SK-N-SH treated with all-trans-retinoic acid at 6 μM for 48 hours (cell line): ENCODE measurements at regions not wholly inside any gene's neighbourhood (a gene's known extent, or its start where the extent isn't known, plus 50 kb on each side); places are given as distances from the start of the nearest gene placed in this dataset.

Experiments used
- ATAC-seq: fragments of 200-7000 bp; cut with Tn5 transposase; 3 replicates; pipeline ENCODE4 v1.9.1; 2020; ENCODE audit warnings: mild to moderate bottlenecking, moderate library complexity
- ARNTL ChIP-seq: fragments of 450-650 bp; formaldehyde crosslinking; IDR thresholded peaks from 2 replicates; pipeline ENCODE4 v1.5.0; 2020; ENCODE audit warnings: low read depth, mild to moderate bottlenecking, moderate library complexity, borderline replicate concordance
- BACH2 ChIP-seq: fragments of 250-450 bp; sonication (Bioruptor Pico); IDR thresholded peaks from 2 replicates; pipeline ENCODE4 v1.9.0; 2021; ENCODE audit warnings: mild to moderate bottlenecking, borderline replicate concordance
- CSDC2 ChIP-seq: fragments of 250-450 bp; sonication (Bioruptor Pico); IDR thresholded peaks from 2 replicates; pipeline ENCODE4 v1.5.0; 2020; ENCODE audit warnings: mild to moderate bottlenecking, moderate library complexity
- ESRRG ChIP-seq: fragments of 250-450 bp; sonication (Bioruptor Pico); IDR thresholded peaks from 2 replicates; pipeline ENCODE4 v1.6.1; 2021; ENCODE audit warnings: mild to moderate bottlenecking
- GLIS3 ChIP-seq: fragments of 250-450 bp; sonication (Bioruptor Pico); IDR thresholded peaks from 2 replicates; pipeline ENCODE4 v1.5.0; 2020; ENCODE audit warnings: mild to moderate bottlenecking, moderate library complexity
- ISL1 ChIP-seq: fragments of 250-450 bp; sonication (Bioruptor Pico); IDR thresholded peaks from 2 replicates; pipeline ENCODE4 v2.1.2; 2022; ENCODE audit warnings: mild to moderate bottlenecking, moderate library complexity
- OSR1 ChIP-seq: fragments of 250-450 bp; sonication (Bioruptor Pico); IDR thresholded peaks from 2 replicates; pipeline ENCODE4 v1.8.0; 2022; ENCODE audit warnings: moderate library complexity, mild to moderate bottlenecking, inconsistent platforms
- PPARA ChIP-seq: fragments of 250-450 bp; sonication (Bioruptor Pico); IDR thresholded peaks from 2 replicates; pipeline ENCODE4 v1.5.0; 2020; ENCODE audit warnings: mild to moderate bottlenecking, borderline replicate concordance
- RARB ChIP-seq: fragments of 250-450 bp; sonication (Bioruptor Pico); IDR thresholded peaks from 2 replicates; pipeline ENCODE4 v1.8.0; 2021; ENCODE audit warnings: mild to moderate bottlenecking, moderate library complexity
- TCF4 ChIP-seq: fragments of 250-450 bp; sonication (Bioruptor Pico); IDR thresholded peaks from 2 replicates; pipeline ENCODE4 v1.8.0; 2021; ENCODE audit warnings: mild to moderate bottlenecking, moderate library complexity, borderline replicate concordance
- TOX ChIP-seq: fragments of 250-450 bp; sonication (Bioruptor Pico); IDR thresholded peaks from 2 replicates; pipeline ENCODE4 v1.8.0; 2021; ENCODE audit warnings: mild to moderate bottlenecking, moderate library complexity, borderline replicate concordance
- ZC3H10 ChIP-seq: fragments of 250-450 bp; sonication (Bioruptor Pico); IDR thresholded peaks from 2 replicates; pipeline ENCODE4 v1.5.1; 2021; ENCODE audit warnings: mild to moderate bottlenecking, moderate library complexity
- ZFP3 ChIP-seq: fragments of 250-450 bp; sonication (Bioruptor Pico); IDR thresholded peaks from 2 replicates; pipeline ENCODE4 v1.5.0; 2020; ENCODE audit warnings: mild to moderate bottlenecking, moderate library complexity
- ZFP30 ChIP-seq: fragments of 450-650 bp; formaldehyde crosslinking; IDR thresholded peaks from 2 replicates; pipeline ENCODE4 v1.5.0; 2022; ENCODE audit warnings: mild to moderate bottlenecking, moderate library complexity
- ZNF565 ChIP-seq: fragments of 450-650 bp; formaldehyde crosslinking; conservative IDR thresholded peaks from 2 replicates; pipeline ENCODE4 v1.5.0; 2020; ENCODE audit warnings: low read depth, mild to moderate bottlenecking, moderate library complexity
- ZNF70 ChIP-seq: fragments of 450-650 bp; formaldehyde crosslinking; IDR thresholded peaks from 2 replicates; pipeline ENCODE4 v1.5.0; 2020; ENCODE audit warnings: mild to moderate bottlenecking, moderate library complexity
- ZNF8 ChIP-seq: fragments of 450-650 bp; formaldehyde crosslinking; IDR thresholded peaks from 2 replicates; pipeline ENCODE4 v1.5.0; 2020; ENCODE audit warnings: mild to moderate bottlenecking, moderate library complexity
- TF ChIP-seq, protein P1 (sequence below): fragments of 250-450 bp; sonication (Bioruptor Pico); IDR thresholded peaks from 2 replicates; pipeline ENCODE4 v1.5.1; 2021; ENCODE audit warnings: mild to moderate bottlenecking, moderate library complexity
- TF ChIP-seq, protein P2 (sequence below): fragments of 250-450 bp; sonication (Bioruptor Pico); IDR thresholded peaks from 2 replicates; pipeline ENCODE4 v1.5.0; 2020; ENCODE audit warnings: mild to moderate bottlenecking, moderate library complexity
- TF ChIP-seq, protein P3 (sequence below): fragments of 250-450 bp; sonication (Bioruptor Pico); IDR thresholded peaks from 2 replicates; pipeline ENCODE4 v1.8.0; 2020; ENCODE audit warnings: mild to moderate bottlenecking, moderate library complexity, borderline replicate concordance
- TF ChIP-seq, protein P4 (sequence below): fragments of 250-450 bp; sonication (Bioruptor Pico); IDR thresholded peaks from 2 replicates; pipeline ENCODE4 v1.5.1; 2020; ENCODE audit warnings: low read depth, mild to moderate bottlenecking, moderate library complexity

DNA sequence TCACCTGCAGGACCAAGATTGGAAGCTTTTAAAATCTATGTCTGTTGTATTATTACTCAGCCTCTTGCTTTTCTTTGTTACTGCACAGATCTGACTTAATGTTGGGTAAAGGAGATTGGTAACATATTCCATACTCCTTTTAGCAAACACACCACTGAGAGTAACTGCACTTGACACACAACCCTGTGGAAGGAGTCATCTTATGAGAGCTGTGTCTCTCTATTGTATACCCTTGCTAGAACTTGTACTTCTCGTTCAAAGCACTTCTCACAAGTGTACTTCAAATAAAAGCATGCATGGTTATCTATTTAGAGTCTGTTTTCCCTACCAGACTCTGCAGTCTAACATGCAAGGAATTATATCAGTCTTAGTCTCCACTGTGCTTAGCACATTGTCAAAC is 813.4 kb downstream of the ADGRL2 start:
- ATAC-seq, result no peak
- TF ChIP-seq ZNF8 (CRISPR knock-in tag) (no peak), ZNF565 (CRISPR knock-in tag) (no peak), TOX (CRISPR knock-in tag) (no peak), TCF4 (CRISPR knock-in tag) (no peak), GLIS3 (no peak), ZNF70 (no peak), ISL1 (CRISPR knock-in tag) (no peak), OSR1 (CRISPR knock-in tag) (no peak), ESRRG (CRISPR knock-in tag) (no peak), ZFP30 (CRISPR knock-in tag) (no peak), ARNTL (no peak)
- TF ChIP-seq, protein P1, sequence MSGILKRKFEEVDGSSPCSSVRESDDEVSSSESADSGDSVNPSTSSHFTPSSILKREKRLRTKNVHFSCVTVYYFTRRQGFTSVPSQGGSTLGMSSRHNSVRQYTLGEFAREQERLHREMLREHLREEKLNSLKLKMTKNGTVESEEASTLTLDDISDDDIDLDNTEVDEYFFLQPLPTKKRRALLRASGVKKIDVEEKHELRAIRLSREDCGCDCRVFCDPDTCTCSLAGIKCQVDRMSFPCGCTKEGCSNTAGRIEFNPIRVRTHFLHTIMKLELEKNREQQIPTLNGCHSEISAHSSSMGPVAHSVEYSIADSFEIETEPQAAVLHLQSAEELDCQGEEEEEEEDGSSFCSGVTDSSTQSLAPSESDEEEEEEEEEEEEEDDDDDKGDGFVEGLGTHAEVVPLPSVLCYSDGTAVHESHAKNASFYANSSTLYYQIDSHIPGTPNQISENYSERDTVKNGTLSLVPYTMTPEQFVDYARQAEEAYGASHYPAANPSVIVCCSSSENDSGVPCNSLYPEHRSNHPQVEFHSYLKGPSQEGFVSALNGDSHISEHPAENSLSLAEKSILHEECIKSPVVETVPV (CRISPR knock-in tag), result no peak

DNA sequence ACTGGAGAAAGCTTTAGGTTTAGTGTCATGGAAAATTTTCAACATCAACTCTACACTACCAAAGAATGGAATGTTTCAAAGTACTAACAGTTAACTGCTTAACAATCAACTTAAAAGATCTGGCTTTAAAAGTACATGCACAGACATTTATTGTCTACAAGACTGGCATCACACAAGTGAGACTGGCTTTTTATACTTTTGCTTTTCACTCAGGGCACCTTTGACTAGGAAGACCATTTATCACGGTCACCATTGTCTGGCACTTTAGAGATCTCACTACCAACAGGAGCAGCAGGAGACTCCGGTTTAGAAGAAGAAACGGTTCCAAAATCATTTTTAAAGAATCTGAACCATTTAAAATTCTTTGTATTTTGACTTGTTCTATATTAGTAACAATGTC is 812.3 kb downstream of the ADGRL2 start:
- ATAC-seq, result no peak

DNA sequence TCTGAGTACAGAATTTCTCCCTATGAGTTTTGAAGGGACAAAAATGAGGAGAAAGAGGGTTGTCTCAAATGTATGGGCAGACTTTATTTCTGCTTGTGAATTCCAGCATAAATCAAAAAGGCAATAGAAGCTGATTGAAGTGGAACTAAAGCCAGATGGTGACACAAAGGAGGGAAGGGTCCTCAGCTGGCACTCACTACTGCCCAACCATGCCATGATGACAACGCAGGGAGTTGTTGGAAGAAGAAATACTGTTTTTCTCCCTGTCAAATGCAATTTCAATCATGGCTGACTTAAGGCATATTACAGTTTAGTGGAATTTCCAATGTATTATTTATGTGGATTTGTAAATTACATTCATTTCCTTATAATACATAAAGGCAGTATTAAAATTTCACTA is 805.8 kb downstream of the ADGRL2 start:
- ATAC-seq, result no peak
- TF ChIP-seq TOX (CRISPR knock-in tag) (no peak), ZFP3 (CRISPR knock-in tag) (no peak), BACH2 (no peak), RARB (CRISPR knock-in tag) (no peak), ARNTL (no peak), ZNF8 (CRISPR knock-in tag) (no peak)
- TF ChIP-seq, protein P2, sequence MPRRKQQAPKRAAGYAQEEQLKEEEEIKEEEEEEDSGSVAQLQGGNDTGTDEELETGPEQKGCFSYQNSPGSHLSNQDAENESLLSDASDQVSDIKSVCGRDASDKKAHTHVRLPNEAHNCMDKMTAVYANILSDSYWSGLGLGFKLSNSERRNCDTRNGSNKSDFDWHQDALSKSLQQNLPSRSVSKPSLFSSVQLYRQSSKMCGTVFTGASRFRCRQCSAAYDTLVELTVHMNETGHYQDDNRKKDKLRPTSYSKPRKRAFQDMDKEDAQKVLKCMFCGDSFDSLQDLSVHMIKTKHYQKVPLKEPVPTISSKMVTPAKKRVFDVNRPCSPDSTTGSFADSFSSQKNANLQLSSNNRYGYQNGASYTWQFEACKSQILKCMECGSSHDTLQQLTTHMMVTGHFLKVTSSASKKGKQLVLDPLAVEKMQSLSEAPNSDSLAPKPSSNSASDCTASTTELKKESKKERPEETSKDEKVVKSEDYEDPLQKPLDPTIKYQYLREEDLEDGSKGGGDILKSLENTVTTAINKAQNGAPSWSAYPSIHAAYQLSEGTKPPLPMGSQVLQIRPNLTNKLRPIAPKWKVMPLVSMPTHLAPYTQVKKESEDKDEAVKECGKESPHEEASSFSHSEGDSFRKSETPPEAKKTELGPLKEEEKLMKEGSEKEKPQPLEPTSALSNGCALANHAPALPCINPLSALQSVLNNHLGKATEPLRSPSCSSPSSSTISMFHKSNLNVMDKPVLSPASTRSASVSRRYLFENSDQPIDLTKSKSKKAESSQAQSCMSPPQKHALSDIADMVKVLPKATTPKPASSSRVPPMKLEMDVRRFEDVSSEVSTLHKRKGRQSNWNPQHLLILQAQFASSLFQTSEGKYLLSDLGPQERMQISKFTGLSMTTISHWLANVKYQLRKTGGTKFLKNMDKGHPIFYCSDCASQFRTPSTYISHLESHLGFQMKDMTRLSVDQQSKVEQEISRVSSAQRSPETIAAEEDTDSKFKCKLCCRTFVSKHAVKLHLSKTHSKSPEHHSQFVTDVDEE, result no peak

More for the DNA sequence above, 812.3 kb downstream of the ADGRL2 start:
- TF ChIP-seq BACH2, result no peak
- TF ChIP-seq ZFP30 (CRISPR knock-in tag), result no peak
- TF ChIP-seq ISL1 (CRISPR knock-in tag), result no peak
- no peak for TF ChIP-seq ARNTL
- TF ChIP-seq ZNF565 (CRISPR knock-in tag), result no peak
- no peak for TF ChIP-seq GLIS3
- no peak for TF ChIP-seq TCF4 (CRISPR knock-in tag)
- TF ChIP-seq CSDC2 (CRISPR knock-in tag), result no peak
- TF ChIP-seq, protein P3, sequence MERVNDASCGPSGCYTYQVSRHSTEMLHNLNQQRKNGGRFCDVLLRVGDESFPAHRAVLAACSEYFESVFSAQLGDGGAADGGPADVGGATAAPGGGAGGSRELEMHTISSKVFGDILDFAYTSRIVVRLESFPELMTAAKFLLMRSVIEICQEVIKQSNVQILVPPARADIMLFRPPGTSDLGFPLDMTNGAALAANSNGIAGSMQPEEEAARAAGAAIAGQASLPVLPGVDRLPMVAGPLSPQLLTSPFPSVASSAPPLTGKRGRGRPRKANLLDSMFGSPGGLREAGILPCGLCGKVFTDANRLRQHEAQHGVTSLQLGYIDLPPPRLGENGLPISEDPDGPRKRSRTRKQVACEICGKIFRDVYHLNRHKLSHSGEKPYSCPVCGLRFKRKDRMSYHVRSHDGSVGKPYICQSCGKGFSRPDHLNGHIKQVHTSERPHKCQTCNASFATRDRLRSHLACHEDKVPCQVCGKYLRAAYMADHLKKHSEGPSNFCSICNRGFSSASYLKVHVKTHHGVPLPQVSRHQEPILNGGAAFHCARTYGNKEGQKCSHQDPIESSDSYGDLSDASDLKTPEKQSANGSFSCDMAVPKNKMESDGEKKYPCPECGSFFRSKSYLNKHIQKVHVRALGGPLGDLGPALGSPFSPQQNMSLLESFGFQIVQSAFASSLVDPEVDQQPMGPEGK (CRISPR knock-in tag), result no peak
- no peak for TF ChIP-seq TOX (CRISPR knock-in tag)
- no peak for TF ChIP-seq ZC3H10
- no peak for TF ChIP-seq ZNF70

DNA sequence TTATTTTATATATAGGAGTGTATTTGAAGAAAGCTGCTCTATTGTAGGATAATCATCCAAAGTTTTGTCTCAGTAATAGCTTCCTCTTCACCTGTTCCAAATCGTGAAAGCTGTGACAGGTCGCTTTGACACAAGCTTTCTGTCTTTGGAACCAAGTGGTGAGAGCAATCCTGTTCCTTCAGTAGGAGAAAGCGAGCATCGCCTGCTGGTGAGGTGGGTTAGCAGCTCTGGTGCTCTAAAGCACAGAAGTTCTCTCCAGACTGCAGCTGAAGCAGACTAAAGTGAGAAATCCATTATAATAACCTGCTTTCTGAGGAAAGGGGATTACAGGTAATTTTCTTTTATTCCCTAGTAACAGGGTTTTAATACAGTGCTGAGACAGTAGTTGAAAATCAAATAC is 803.8 kb downstream of the ADGRL2 start:
- no peak for TF ChIP-seq TCF4 (CRISPR knock-in tag)
- TF ChIP-seq ARNTL, result no peak
- TF ChIP-seq CSDC2 (CRISPR knock-in tag), result no peak
- TF ChIP-seq, protein P4, sequence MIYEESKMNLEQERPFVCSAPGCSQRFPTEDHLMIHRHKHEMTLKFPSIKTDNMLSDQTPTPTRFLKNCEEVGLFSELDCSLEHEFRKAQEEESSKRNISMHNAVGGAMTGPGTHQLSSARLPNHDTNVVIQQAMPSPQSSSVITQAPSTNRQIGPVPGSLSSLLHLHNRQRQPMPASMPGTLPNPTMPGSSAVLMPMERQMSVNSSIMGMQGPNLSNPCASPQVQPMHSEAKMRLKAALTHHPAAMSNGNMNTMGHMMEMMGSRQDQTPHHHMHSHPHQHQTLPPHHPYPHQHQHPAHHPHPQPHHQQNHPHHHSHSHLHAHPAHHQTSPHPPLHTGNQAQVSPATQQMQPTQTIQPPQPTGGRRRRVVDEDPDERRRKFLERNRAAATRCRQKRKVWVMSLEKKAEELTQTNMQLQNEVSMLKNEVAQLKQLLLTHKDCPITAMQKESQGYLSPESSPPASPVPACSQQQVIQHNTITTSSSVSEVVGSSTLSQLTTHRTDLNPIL (CRISPR knock-in tag), result no peak
- TF ChIP-seq ESRRG (CRISPR knock-in tag), result no peak
- TF ChIP-seq, protein P3 (CRISPR knock-in tag), result no peak
- TF ChIP-seq PPARA (CRISPR knock-in tag), result no peak
- ATAC-seq, result no peak
